GM12865 (cell line): ENCODE measurements at regions not wholly inside any gene's neighbourhood (a gene's known extent, or its start where the extent isn't known, plus 50 kb on each side); places are given as distances from the start of the nearest gene placed in this dataset.

Experiments
- DNase-seq: peaks from one replicate; pipeline ENCODE4 v3.0.0; 2010; ENCODE audit warnings: low read depth
- H3K4me3 ChIP-seq: 2 replicates; pipeline ENCODE4 v1.5.1; 2011; ENCODE audit warnings: mild to moderate bottlenecking, low read depth, low read length, control low read depth
- CTCF ChIP-seq: IDR thresholded peaks from 2 replicates; pipeline ENCODE4 v1.5.1; 2011; ENCODE audit warnings: low read length, control low read depth, low read depth, inconsistent platforms; ENCODE audit not compliant: insufficient read depth; ENCODE audit errors: missing control alignments

- no peak for DNase-seq
- TF ChIP-seq CTCF: no peak
- H3K4me3 ChIP-seq: no peak overlapping the region
Observed at GRCh38 chr12:131349397-131350127, 361.3 kb upstream of the SFSWAP start.

- DNase-seq: no peak
- H3K4me3 ChIP-seq: no peak overlapping the region
- TF ChIP-seq CTCF: no peak
Observed at GRCh38 chr12:131350943-131351318, 360.0 kb upstream of the SFSWAP start.

- DNase-seq: peak; percentile 18
- no peak overlapping the region for H3K4me3 ChIP-seq
- TF ChIP-seq CTCF: no peak
Observed at GRCh38 chr12:131351319-131352028, 359.4 kb upstream of the SFSWAP start.

- DNase-seq: no peak
- H3K4me3 ChIP-seq: no peak overlapping the region
- TF ChIP-seq CTCF: no peak
Observed at GRCh38 chr12:131352296-131352900, 358.5 kb upstream of the SFSWAP start.

GRCh38 chr12:131353376-131353775, 357.5 kb upstream of the SFSWAP start:
- DNase-seq: no peak
- H3K4me3 ChIP-seq: no peak overlapping the region
- TF ChIP-seq CTCF: no peak

- TF ChIP-seq CTCF: no peak
- no peak overlapping the region for H3K4me3 ChIP-seq
- no peak for DNase-seq
Observed at GRCh38 chr12:131353826-131354225, 357.1 kb upstream of the SFSWAP start.
